NT2/D1 (cell line): ENCODE measurements at regions not wholly inside any gene's neighbourhood (a gene's known extent, or its start where the extent isn't known, plus 50 kb on each side); places are given as distances from the start of the nearest gene placed in this dataset.

Source experiments
- SUZ12 ChIP-seq: IDR thresholded peaks from 2 replicates; pipeline ENCODE4 v1.6.1; 2011; ENCODE audit not compliant: insufficient read length, insufficient read depth; ENCODE audit errors: extremely low read depth
- ZNF274 ChIP-seq: IDR thresholded peaks from 2 replicates; pipeline ENCODE4 v1.6.1; 2011; ENCODE audit warnings: mild to moderate bottlenecking, low read depth, low read length

DNA sequence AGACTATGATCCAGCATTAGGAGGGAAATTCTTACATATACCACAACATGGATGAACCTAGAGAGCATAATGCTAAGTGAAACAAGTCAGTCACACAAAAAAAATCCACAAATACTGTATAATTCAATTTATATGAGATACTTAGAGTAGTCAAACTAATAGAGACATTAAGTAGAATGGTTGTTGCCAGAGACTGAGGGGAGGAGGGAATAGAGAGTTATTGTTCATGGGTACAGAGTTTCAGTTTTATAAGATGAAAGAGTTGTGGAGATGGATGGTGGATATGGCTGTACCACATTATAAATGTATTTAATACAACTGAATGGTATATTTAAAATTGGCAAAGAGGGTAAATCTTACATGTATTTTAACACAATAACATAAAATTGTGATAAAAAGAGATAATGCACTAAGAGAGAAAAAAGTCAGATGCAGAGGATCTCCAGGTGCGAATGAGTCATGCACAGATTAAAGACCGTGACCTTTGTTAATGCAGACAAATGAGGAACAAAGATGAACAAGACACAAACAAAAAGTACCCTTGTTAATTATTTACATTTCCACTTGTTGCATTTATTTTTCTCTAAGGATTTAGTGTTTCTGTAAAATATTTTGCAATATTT is 541.7 kb upstream of the MEX3C start:
- TF ChIP-seq ZNF274 (no peak), SUZ12 (no peak)
